Activated CD8-positive, alpha-beta T cell treated with anti-CD3 and anti-CD28 coated beads, Interleukin-2, amount 10 ng/mL, durations not matched to agents 7 days and 5 days (primary cell): ENCODE measurements at regions not wholly inside any gene's neighbourhood (a gene's known extent, or its start where the extent isn't known, plus 50 kb on each side); places are given as distances from the start of the nearest gene placed in this dataset.

ENCODE experiments used
- ATAC-seq: fragments of 150-1000 bp; cut with Tn5 transposase; one replicate; pipeline ENCODE4 v1.10.0; 2021; ENCODE audit warnings: moderate library complexity
- CTCF ChIA-PET: fragments of 350-600 bp; sonication (Branson Sonifier 250); formaldehyde crosslinking; loops from one replicate; lab custom pipeline; 2021; ENCODE audit warnings: antibody characterized with exemption; lab: Charles Lee
- POLR2A ChIA-PET: fragments of 350-600 bp; sonication (Branson Sonifier 250); formaldehyde crosslinking; loops from one replicate; lab custom pipeline; 2021; ENCODE audit warnings: antibody characterized with exemption; lab: Charles Lee
- DNase-seq: peaks from one replicate; pipeline ENCODE4 v3.0.0-alpha.2; 2020
- H3K27ac Mint-ChIP-seq: one replicate; pipeline ENCODE4 v1.8.0; 2021; ENCODE audit warnings: mild to moderate bottlenecking, mixed read lengths
- H3K27me3 Mint-ChIP-seq: one replicate; pipeline ENCODE4 v1.8.0; 2021; ENCODE audit warnings: low read depth, mixed read lengths
- H3K36me3 Mint-ChIP-seq: one replicate; pipeline ENCODE4 v1.8.0; 2021; ENCODE audit warnings: low read depth, mixed read lengths
- H3K4me1 Mint-ChIP-seq: one replicate; pipeline ENCODE4 v1.8.0; 2021; ENCODE audit warnings: low read depth, mixed read lengths
- H3K4me3 Mint-ChIP-seq: one replicate; pipeline ENCODE4 v1.8.0; 2021; ENCODE audit warnings: mild to moderate bottlenecking, mixed read lengths
- H3K9me3 Mint-ChIP-seq: one replicate; pipeline ENCODE4 v1.8.0; 2022; ENCODE audit warnings: mixed read lengths; ENCODE audit not compliant: insufficient read depth

DNA sequence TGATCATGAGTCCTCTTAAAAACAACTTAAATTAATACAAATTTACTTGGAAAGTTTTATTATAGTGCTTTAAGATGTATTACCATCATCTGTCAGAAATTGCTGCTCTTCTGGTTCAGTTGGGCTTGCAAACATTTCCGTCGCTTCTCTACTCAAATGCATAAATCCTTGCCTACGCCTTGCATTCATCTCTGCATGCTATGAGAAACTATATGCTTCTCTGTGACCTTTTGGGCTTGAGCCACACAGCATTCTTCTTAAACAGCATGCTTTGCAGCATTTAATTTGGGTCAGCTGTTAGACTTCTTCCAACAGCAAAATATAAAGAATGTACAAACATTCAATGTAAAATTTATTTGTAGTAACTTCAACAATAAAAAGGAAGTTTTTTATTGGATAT is 305.7 kb upstream of the FLRT2 start:
- no peak for ATAC-seq
- POLR2A ChIA-PET: no interaction called here

GRCh38 chr14:85233756-85234155 is 296.2 kb upstream of the FLRT2 start:
- no peak for DNase-seq
- CTCF ChIA-PET: no interaction called here
- no peak for ATAC-seq
- no peaks in the 10 kb centered on the region for H3K4me1 Mint-ChIP-seq
- H3K9me3 Mint-ChIP-seq: peaks cover 4% of the 10 kb centered on the region
- no peaks in the 10 kb centered on the region for H3K27me3 Mint-ChIP-seq
- no peak overlapping the region for H3K27ac Mint-ChIP-seq
- no peaks in the 10 kb centered on the region for H3K36me3 Mint-ChIP-seq
- no peak overlapping the region for H3K4me3 Mint-ChIP-seq
- POLR2A ChIA-PET: no interaction called here

More for the DNA sequence above, 305.7 kb upstream of the FLRT2 start:
- no peak for DNase-seq
- Mint-ChIP-seq H3K27ac (no peak overlapping the region), H3K4me3 (no peak overlapping the region), H3K27me3 (no peaks in the 10 kb centered on the region), H3K4me1 (no peaks in the 10 kb centered on the region), H3K9me3 (no peaks in the 10 kb centered on the region), H3K36me3 (no peaks in the 10 kb centered on the region)
- CTCF ChIA-PET: no interaction called here

DNA sequence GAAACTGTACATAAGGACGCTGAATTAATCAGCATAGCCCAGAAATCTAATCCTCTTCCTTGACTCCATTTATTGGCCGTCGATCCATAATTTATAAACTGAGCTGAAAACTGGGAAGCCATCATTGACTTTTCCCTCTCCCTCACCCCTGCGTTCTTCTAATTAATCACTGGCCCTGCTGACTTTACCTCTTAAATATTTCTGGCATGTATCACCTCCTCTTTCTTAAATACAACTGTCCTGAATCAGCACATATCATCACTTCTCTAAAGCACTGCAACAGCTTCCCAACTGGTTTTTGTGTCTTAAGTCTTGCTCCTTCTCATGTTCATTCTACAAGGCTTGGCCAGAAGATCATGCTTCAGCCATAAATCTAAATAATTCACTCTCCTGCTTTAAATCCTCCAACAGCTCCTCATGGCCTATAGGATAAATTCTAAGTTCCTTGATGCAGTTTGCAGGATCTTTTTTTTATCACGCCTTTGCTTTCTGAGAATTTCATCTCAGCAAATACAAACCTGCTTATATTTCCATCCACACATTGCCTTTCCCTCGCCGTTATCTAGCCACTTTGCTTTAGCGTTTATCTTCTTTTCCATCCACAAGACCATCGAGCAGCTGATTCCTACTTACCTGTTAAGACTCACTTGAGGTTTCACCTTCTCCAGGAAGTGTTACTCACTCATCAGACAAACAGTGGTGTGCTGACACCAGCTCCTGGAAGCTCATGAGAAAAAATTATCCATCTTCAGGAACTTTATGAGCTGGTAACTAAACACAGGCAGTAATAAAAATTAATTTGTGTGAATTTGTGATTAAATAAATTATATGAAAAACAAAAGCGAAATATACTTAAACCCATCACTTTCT is 295.6 kb upstream of the FLRT2 start:
- no peaks in the 10 kb centered on the region for H3K27me3 Mint-ChIP-seq
- no peak overlapping the region for H3K4me3 Mint-ChIP-seq
- POLR2A ChIA-PET: no interaction called here
- H3K4me1 Mint-ChIP-seq: no peaks in the 10 kb centered on the region
- no peaks in the 10 kb centered on the region for H3K36me3 Mint-ChIP-seq
- CTCF ChIA-PET: no interaction called here
- DNase-seq: no peak
- no peak for ATAC-seq
- H3K27ac Mint-ChIP-seq: no peak overlapping the region
- peaks cover 4% of the 10 kb centered on the region for H3K9me3 Mint-ChIP-seq

DNA sequence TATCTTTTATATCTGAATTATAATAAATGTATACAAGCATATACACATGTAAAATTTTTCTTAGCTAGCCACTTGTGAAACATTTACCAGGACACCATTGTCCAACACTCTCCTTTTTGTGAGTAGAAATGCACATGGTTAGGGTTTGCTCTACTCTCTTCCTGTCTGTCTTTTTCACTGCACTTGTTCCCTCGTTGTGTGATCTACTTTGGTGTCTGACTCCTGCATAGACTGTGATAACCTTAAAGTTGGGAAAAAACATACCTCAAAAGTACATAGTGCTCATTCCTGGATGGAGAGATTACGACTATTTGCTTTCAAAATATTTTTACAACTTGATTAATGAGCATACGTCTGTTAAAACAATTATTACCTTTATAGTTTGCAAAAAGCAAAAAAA is 294.1 kb upstream of the FLRT2 start:
- Mint-ChIP-seq H3K9me3 (peaks cover under 1% of the 10 kb centered on the region), H3K4me1 (no peaks in the 10 kb centered on the region), H3K36me3 (no peaks in the 10 kb centered on the region), H3K27ac (no peak overlapping the region), H3K27me3 (no peaks in the 10 kb centered on the region), H3K4me3 (no peak overlapping the region)
- DNase-seq (no peak), ATAC-seq (no peak)
- POLR2A ChIA-PET: no interaction called here
- CTCF ChIA-PET: no interaction called here

DNA sequence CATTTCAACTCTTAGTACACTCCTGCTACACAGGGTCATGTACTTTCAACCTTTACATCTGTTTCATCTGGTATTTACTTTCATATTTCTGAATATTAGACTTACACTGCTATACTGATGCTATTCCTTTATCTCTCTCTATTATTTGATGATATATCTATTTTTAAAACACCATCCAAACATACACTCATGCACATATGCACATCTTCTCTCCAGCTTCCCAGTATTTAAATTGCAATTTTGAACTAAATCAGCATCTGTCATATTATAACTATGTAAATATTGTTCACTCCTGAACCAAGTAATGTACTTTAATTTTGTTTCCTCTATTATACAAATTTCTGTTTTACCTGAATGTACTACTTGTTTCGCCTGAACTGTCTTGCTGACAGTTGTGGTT is 293.6 kb upstream of the FLRT2 start:
- POLR2A ChIA-PET: no interaction called here
- Mint-ChIP-seq H3K4me3 (no peak overlapping the region), H3K27me3 (no peaks in the 10 kb centered on the region), H3K4me1 (no peaks in the 10 kb centered on the region), H3K36me3 (no peaks in the 10 kb centered on the region), H3K27ac (no peak overlapping the region), H3K9me3 (no peaks in the 10 kb centered on the region)
- CTCF ChIA-PET: no interaction called here
- ATAC-seq (no peak), DNase-seq (no peak)

- H3K4me1 Mint-ChIP-seq: no peaks in the 10 kb centered on the region
- POLR2A ChIA-PET: no interaction called here
- no peaks in the 10 kb centered on the region for H3K27me3 Mint-ChIP-seq
- CTCF ChIA-PET: no interaction called here
- DNase-seq (no peak), ATAC-seq (no peak)
- H3K4me3 Mint-ChIP-seq: no peak overlapping the region
- no peak overlapping the region for H3K27ac Mint-ChIP-seq
- no peaks in the 10 kb centered on the region for H3K36me3 Mint-ChIP-seq
- H3K9me3 Mint-ChIP-seq: no peaks in the 10 kb centered on the region
Observed at GRCh38 chr14:85239791-85240190, 290.2 kb upstream of the FLRT2 start.

- ATAC-seq: no peak
- H3K36me3 Mint-ChIP-seq: no peaks in the 10 kb centered on the region
- H3K4me1 Mint-ChIP-seq: no peaks in the 10 kb centered on the region
- POLR2A ChIA-PET: no interaction called here
- H3K4me3 Mint-ChIP-seq: no peak overlapping the region
- CTCF ChIA-PET: no interaction called here
- H3K27ac Mint-ChIP-seq: no peak overlapping the region
- DNase-seq: no peak
- H3K27me3 Mint-ChIP-seq: no peaks in the 10 kb centered on the region
- H3K9me3 Mint-ChIP-seq: no peaks in the 10 kb centered on the region
Observed at GRCh38 chr14:85241022-85241855, 288.7 kb upstream of the FLRT2 start.

DNA sequence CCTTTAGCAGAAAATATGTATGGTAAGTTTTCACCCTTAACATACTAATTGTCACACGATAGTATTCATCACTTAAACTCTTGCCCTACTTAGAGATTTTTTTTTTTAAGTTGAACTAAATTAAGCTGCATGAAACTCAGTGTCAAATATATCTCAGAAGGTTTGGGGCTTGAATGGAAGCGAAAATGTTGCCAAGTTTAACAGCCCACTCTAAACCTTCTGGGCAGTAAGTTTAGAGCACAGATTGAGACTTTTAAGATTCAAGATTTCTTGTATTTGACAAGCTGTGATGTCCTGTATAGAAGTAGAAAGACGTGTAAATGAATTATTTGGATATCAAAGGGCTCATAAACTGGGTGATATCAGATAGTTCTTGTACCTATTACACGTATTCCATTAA is 287.3 kb upstream of the FLRT2 start:
- H3K4me3 Mint-ChIP-seq: no peak overlapping the region
- no peaks in the 10 kb centered on the region for H3K4me1 Mint-ChIP-seq
- no peaks in the 10 kb centered on the region for H3K27me3 Mint-ChIP-seq
- no peak overlapping the region for H3K27ac Mint-ChIP-seq
- ATAC-seq (no peak), DNase-seq (no peak)
- ChIA-PET CTCF (no interaction called here), POLR2A (no interaction called here)
- H3K36me3 Mint-ChIP-seq: no peaks in the 10 kb centered on the region
- no peaks in the 10 kb centered on the region for H3K9me3 Mint-ChIP-seq

DNA sequence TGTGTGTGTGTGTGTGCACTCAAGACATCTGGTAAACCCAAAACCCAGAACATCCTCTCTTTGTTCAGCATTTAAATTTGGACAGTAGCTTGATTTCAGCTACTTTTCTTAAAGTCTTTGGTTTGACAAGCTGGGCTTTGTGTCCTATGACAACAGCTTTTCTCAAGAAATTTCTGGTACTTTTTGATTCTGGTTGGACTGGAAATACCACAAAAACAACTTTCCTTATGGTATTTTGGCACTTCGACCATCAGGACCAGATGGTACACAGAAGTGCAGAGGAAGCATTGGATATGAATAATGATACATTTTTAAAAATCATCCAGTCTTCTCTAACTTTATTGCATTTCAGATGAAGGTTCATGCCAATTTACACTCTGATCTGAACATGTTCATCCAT is 286.6 kb upstream of the FLRT2 start:
- ChIA-PET CTCF (no interaction called here), POLR2A (no interaction called here)
- H3K27me3 Mint-ChIP-seq: no peaks in the 10 kb centered on the region
- ATAC-seq (no peak), DNase-seq (no peak)
- H3K4me1 Mint-ChIP-seq: no peaks in the 10 kb centered on the region
- no peak overlapping the region for H3K27ac Mint-ChIP-seq
- H3K9me3 Mint-ChIP-seq: peaks cover 4% of the 10 kb centered on the region
- no peaks in the 10 kb centered on the region for H3K36me3 Mint-ChIP-seq
- no peak overlapping the region for H3K4me3 Mint-ChIP-seq

GRCh38 chr14:85247071-85247470 is 282.9 kb upstream of the FLRT2 start:
- DNase-seq: no peak
- Mint-ChIP-seq H3K4me1 (no peaks in the 10 kb centered on the region), H3K9me3 (peaks cover 6% of the 10 kb centered on the region), H3K36me3 (no peaks in the 10 kb centered on the region), H3K27me3 (no peaks in the 10 kb centered on the region), H3K27ac (no peak overlapping the region), H3K4me3 (no peak overlapping the region)
- ChIA-PET CTCF (no interaction called here), POLR2A (no interaction called here)
- ATAC-seq: no peak

- peaks cover 6% of the 10 kb centered on the region for H3K9me3 Mint-ChIP-seq
- H3K4me3 Mint-ChIP-seq: no peak overlapping the region
- no peaks in the 10 kb centered on the region for H3K4me1 Mint-ChIP-seq
- H3K27ac Mint-ChIP-seq: no peak overlapping the region
- no peak for DNase-seq
- no peaks in the 10 kb centered on the region for H3K27me3 Mint-ChIP-seq
- H3K36me3 Mint-ChIP-seq: no peaks in the 10 kb centered on the region
- ChIA-PET POLR2A (no interaction called here), CTCF (no interaction called here)
- no peak for ATAC-seq
Observed at GRCh38 chr14:85248881-85249635, 280.9 kb upstream of the FLRT2 start.
